Breast epithelium (tissue), 4 donors: ENCODE measurements at regions not wholly inside any gene's neighbourhood (a gene's known extent, or its start where the extent isn't known, plus 50 kb on each side); places are given as distances from the start of the nearest gene placed in this dataset.

Experiments
- DNase-seq, 2 donors: peaks; one replicate each; pipeline ENCODE4 v3.0.0-alpha.2; 2019; ENCODE audit warnings: low spot score in 2 of 2
- H3K27ac ChIP-seq, 2 donors: fragments of 200-600 bp; sonication (generic) in 1 of 2; one replicate each; pipeline ENCODE4 v1.5.1; 2016 to 2019; ENCODE audit warnings: mild to moderate bottlenecking in 1 of 2
- H3K27me3 ChIP-seq, 2 donors: fragments of 200-600 bp; sonication (generic) in 1 of 2; one replicate each; pipeline versions ENCODE4 v1.5.1 to v1.6.0; 2017 to 2019; ENCODE audit warnings: control low read depth in 1 of 2, mild to moderate bottlenecking in 1 of 2
- H3K36me3 ChIP-seq: fragments of 200-600 bp; one replicate; pipeline ENCODE4 v1.5.1; 2019
- H3K4me1 ChIP-seq, 2 donors: fragments of 200-600 bp; sonication (generic); one replicate each; pipeline ENCODE4 v1.5.1; 2016 to 2019; ENCODE audit warnings: control low read depth in 1 of 2
- H3K4me3 ChIP-seq, 3 donors: fragments of 200-600 bp; sonication (generic); 1 replicate in 2 of 3; 2 replicates in 1 of 3; pipeline ENCODE4 v1.5.1; 2016 to 2019; ENCODE audit warnings: mild to moderate bottlenecking in 3 of 3, moderate library complexity in 2 of 3
- H3K9me3 ChIP-seq, 2 donors: fragments of 200-600 bp; sonication (generic) in 1 of 2; one replicate each; pipeline ENCODE4 v1.5.1; 2016 to 2019; ENCODE audit warnings: control low read depth in 1 of 2
- CTCF ChIP-seq, 3 donors: fragments of 450-650 bp; IDR thresholded peaks; one replicate each; pipeline ENCODE4 v1.5.1; 2016 to 2017; ENCODE audit warnings: antibody characterized with exemption in 3 of 3, mild to moderate bottlenecking in 3 of 3, moderate library complexity in 3 of 3
- POLR2A ChIP-seq: fragments of 450-650 bp; IDR thresholded peaks from one replicate; pipeline ENCODE4 v1.6.1; 2016; ENCODE audit warnings: antibody characterized with exemption, mild to moderate bottlenecking, moderate library complexity
- POLR2AphosphoS5 ChIP-seq, 3 donors: sonication (generic); formaldehyde crosslinking; IDR thresholded peaks; one replicate each; pipeline ENCODE4 v1.6.1; 2017; ENCODE audit warnings: antibody characterized with exemption in 3 of 3
- intact Hi-C: fragments of 100-400 bp; cut with DNase I; formaldehyde crosslinking; loops from one replicate; pipeline ENCODE4 v1.15.1; 2023; ENCODE audit warnings: low total_unique reads

DNA sequence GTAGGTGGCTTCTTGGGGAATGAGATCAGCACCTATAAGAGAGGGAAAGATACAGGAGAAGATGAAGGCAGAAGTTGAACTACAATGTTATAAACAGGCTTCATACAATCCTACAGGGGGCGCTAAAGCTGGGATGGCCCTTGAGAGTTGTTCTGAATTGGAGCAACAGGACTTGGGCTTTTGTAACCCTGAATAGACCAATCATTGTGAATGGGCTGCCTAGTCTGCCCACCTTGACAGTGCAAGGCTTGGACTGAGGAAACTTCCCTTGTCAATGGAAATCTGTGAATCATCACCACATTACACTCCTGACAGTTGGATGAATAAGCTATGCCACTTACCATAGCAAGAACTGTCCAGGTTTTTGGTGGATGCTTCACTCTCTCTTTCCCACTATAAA lies 306.1 kb downstream of the KCNC2 start:
- H3K27ac ChIP-seq = no peak overlapping the region
- TF ChIP-seq POLR2AphosphoS5 (IDR thresholded peaks at IDR 0.05) (no peak), POLR2A (no peak), CTCF (IDR thresholded peaks at IDR 0.05) (no peak)
- no peak for DNase-seq
- no peaks in the 10 kb centered on the region for H3K9me3 ChIP-seq
- H3K27me3 ChIP-seq = no peaks in the 10 kb centered on the region
- H3K4me3 ChIP-seq = no peak overlapping the region
- intact Hi-C loops = no loop called here
- H3K4me1 ChIP-seq = no peaks in the 10 kb centered on the region
- H3K36me3 ChIP-seq = no peaks in the 10 kb centered on the region

- Histone ChIP-seq H3K36me3 (no peaks in the 10 kb centered on the region), H3K27ac (no peak overlapping the region), H3K27me3 (no peaks in the 10 kb centered on the region), H3K9me3 (no peaks in the 10 kb centered on the region), H3K4me3 (no peak overlapping the region), H3K4me1 (no peaks in the 10 kb centered on the region)
- DNase-seq = no peak
- intact Hi-C loops = no loop called here
- TF ChIP-seq POLR2AphosphoS5 (IDR thresholded peaks at IDR 0.05) = no peak
- no peak for TF ChIP-seq CTCF (IDR thresholded peaks at IDR 0.05)
- no peak for TF ChIP-seq POLR2A
Observed at GRCh38 chr12:74906224-74906623, 303.4 kb downstream of the KCNC2 start.

DNA sequence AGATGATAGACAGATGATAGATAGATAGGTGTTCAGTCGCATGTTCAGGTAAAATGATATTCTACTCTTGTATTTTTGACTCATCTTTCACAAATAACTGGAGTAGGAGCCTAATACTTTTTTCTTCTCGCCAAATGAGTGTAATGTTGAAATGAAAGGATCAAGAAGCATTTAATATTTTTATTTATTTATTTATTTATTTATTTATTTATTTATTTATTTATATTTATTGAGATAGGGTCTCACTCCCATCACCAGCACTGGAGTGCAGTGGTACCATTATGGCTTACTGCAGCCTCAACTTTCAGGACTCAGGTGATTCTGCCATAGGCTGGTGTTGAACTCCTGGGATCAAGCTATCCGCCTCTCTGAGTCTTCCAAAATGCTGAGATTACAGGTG lies 298.8 kb downstream of the KCNC2 start:
- TF ChIP-seq POLR2AphosphoS5 (IDR thresholded peaks at IDR 0.05) (no peak), CTCF (IDR thresholded peaks at IDR 0.05) (no peak), POLR2A (no peak)
- Histone ChIP-seq H3K9me3 (no peaks in the 10 kb centered on the region), H3K36me3 (no peaks in the 10 kb centered on the region), H3K27ac (no peak overlapping the region), H3K4me3 (no peak overlapping the region), H3K4me1 (no peaks in the 10 kb centered on the region), H3K27me3 (no peaks in the 10 kb centered on the region)
- DNase-seq = no peak
- intact Hi-C loops = no loop called here

GRCh38 chr12:74914378-74914777 lies 295.3 kb downstream of the KCNC2 start:
- DNase-seq = no peak
- no peak for TF ChIP-seq POLR2A
- Histone ChIP-seq H3K27ac (no peak overlapping the region), H3K27me3 (no peaks in the 10 kb centered on the region), H3K4me3 (no peak overlapping the region), H3K4me1 (no peaks in the 10 kb centered on the region), H3K36me3 (no peaks in the 10 kb centered on the region), H3K9me3 (no peaks in the 10 kb centered on the region)
- intact Hi-C loops = no loop called here

DNA sequence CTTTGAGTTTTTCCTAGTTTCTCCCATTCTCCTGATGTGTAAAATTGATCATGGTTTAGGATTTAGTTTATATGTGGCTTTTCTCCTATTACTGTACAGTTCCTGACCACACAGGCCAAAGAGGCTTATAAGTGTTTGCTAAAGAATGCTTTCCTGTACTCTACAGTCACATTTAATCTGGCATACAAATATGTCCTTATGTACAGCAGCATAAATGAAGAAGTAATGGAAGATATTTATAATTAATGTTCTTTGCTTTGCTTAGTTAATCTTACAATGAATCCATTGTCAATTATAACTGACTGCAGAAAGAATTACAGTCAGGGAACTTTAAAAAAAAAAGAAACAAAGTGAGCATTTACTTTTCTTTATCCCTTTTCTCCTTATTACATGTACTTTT lies 293.9 kb downstream of the KCNC2 start:
- Histone ChIP-seq H3K36me3 (no peaks in the 10 kb centered on the region), H3K27me3 (no peaks in the 10 kb centered on the region), H3K9me3 (no peaks in the 10 kb centered on the region), H3K4me3 (no peak overlapping the region), H3K27ac (no peak overlapping the region), H3K4me1 (no peaks in the 10 kb centered on the region)
- intact Hi-C loops = no loop called here
- TF ChIP-seq CTCF (IDR thresholded peaks at IDR 0.05) (no peak), POLR2AphosphoS5 (IDR thresholded peaks at IDR 0.05) (no peak), POLR2A (no peak)
- no peak for DNase-seq

GRCh38 chr12:74917743-74918142 lies 291.9 kb downstream of the KCNC2 start:
- peaks cover 0 to 2% of the 10 kb centered on the region in 2 donors for H3K9me3 ChIP-seq
- intact Hi-C loops = no loop called here
- DNase-seq = no peak
- TF ChIP-seq CTCF (IDR thresholded peaks at IDR 0.05) (no peak), POLR2AphosphoS5 (IDR thresholded peaks at IDR 0.05) (no peak), POLR2A (no peak)
- no peaks in the 10 kb centered on the region for H3K4me1 ChIP-seq
- H3K27me3 ChIP-seq = no peaks in the 10 kb centered on the region
- no peak overlapping the region for H3K4me3 ChIP-seq
- no peaks in the 10 kb centered on the region for H3K36me3 ChIP-seq
- no peak overlapping the region for H3K27ac ChIP-seq
